ENCODE measurements at regions not wholly inside any gene's neighbourhood (a gene's known extent, or its start where the extent isn't known, plus 50 kb on each side); places are given as distances from the start of the nearest gene placed in this dataset.

- TF ChIP-seq CTCF (IDR thresholded peaks at IDR 0.05) = no peak
- no peaks in the 10 kb centered on the region for H3K4me1 ChIP-seq (ENCODE audit: control insufficient read depth, insufficient read depth, low read length)
- H3K27ac ChIP-seq (ENCODE audit: low read length) = no peak overlapping the region
- H3K4me3 ChIP-seq (ENCODE audit: low read length) = no peak overlapping the region
- Mint-ChIP-seq H3K27me3 (ENCODE audit: low read depth in 2 of 2) (peaks cover 20 to 33% of the 10 kb centered on the region in 2 donors), H3K4me3 (no peak overlapping the region), H3K9me3 (no peaks in the 10 kb centered on the region), H3K36me3 (no peaks in the 10 kb centered on the region), H3K27ac (no peak overlapping the region), H3K4me1 (no peaks in the 10 kb centered on the region)
- no peak for ATAC-seq
- H3K27me3 ChIP-seq (ENCODE audit: control insufficient read depth, insufficient read depth, low read length) = no peaks in the 10 kb centered on the region
- no peaks in the 10 kb centered on the region for H3K36me3 ChIP-seq (ENCODE audit: control insufficient read depth, insufficient read depth, low read length)
- DNase-seq = no peak
- intact Hi-C loops (cut with micrococcal nuclease) = no loop called here
- H3K9me3 ChIP-seq (ENCODE audit: control insufficient read depth, insufficient read depth, low read length) = no peaks in the 10 kb centered on the region
- 68% methylated on average over 4 of the region's 4 CpGs for WGBS (ENCODE audit: insufficient coverage)
Measured at GRCh38 chr13:44301639-44302015, 72.0 kb upstream of the SERP2 start.

GRCh38 chr13:44302233-44302632 is 71.4 kb upstream of the SERP2 start:
- TF ChIP-seq CTCF (IDR thresholded peaks at IDR 0.05) = no peak
- no peaks in the 10 kb centered on the region for H3K4me1 Mint-ChIP-seq
- Histone ChIP-seq H3K4me1 (ENCODE audit: control insufficient read depth, insufficient read depth, low read length) (no peaks in the 10 kb centered on the region), H3K9me3 (ENCODE audit: control insufficient read depth, insufficient read depth, low read length) (no peaks in the 10 kb centered on the region), H3K27me3 (ENCODE audit: control insufficient read depth, insufficient read depth, low read length) (no peaks in the 10 kb centered on the region), H3K36me3 (ENCODE audit: control insufficient read depth, insufficient read depth, low read length) (no peaks in the 10 kb centered on the region), H3K4me3 (ENCODE audit: low read length) (no peak overlapping the region), H3K27ac (ENCODE audit: low read length) (no peak overlapping the region)
- intact Hi-C loops (cut with micrococcal nuclease) = no loop called here
- H3K9me3 Mint-ChIP-seq = no peaks in the 10 kb centered on the region
- DNase-seq = no peak
- H3K4me3 Mint-ChIP-seq = no peak overlapping the region
- H3K27me3 Mint-ChIP-seq (ENCODE audit: low read depth in 2 of 2) = peaks cover 20 to 33% of the 10 kb centered on the region in 2 donors
- H3K36me3 Mint-ChIP-seq = no peaks in the 10 kb centered on the region
- WGBS (ENCODE audit: insufficient coverage) = 95% methylated on average over 4 of the region's 4 CpGs
- no peak for ATAC-seq
- no peak overlapping the region for H3K27ac Mint-ChIP-seq

- no peak for TF ChIP-seq CTCF (IDR thresholded peaks at IDR 0.05)
- ATAC-seq = no peak
- Mint-ChIP-seq H3K36me3 (no peaks in the 10 kb centered on the region), H3K4me1 (no peaks in the 10 kb centered on the region), H3K27ac (no peak overlapping the region), H3K27me3 (ENCODE audit: low read depth in 2 of 2) (peaks cover 20 to 33% of the 10 kb centered on the region in 2 donors), H3K4me3 (no peak overlapping the region), H3K9me3 (no peaks in the 10 kb centered on the region)
- H3K4me3 ChIP-seq (ENCODE audit: low read length) = no peak overlapping the region
- no peaks in the 10 kb centered on the region for H3K9me3 ChIP-seq (ENCODE audit: control insufficient read depth, insufficient read depth, low read length)
- 77% methylated on average over 1 of the region's 5 CpGs for WGBS (ENCODE audit: insufficient coverage)
- no peaks in the 10 kb centered on the region for H3K27me3 ChIP-seq (ENCODE audit: control insufficient read depth, insufficient read depth, low read length)
- H3K27ac ChIP-seq (ENCODE audit: low read length) = no peak overlapping the region
- intact Hi-C loops (cut with micrococcal nuclease) = no loop called here
- H3K4me1 ChIP-seq (ENCODE audit: control insufficient read depth, insufficient read depth, low read length) = no peaks in the 10 kb centered on the region
- DNase-seq = peak in 1 of 2 donors; percentile 8
- H3K36me3 ChIP-seq (ENCODE audit: control insufficient read depth, insufficient read depth, low read length) = no peaks in the 10 kb centered on the region
Measured at GRCh38 chr13:44302940-44303575, 70.6 kb upstream of the SERP2 start.
